Mucosa of descending colon (tissue), 3 donors: ENCODE measurements at regions not wholly inside any gene's neighbourhood (a gene's known extent, or its start where the extent isn't known, plus 50 kb on each side); places are given as distances from the start of the nearest gene placed in this dataset.
"Not testable (repeated sequence)": the region's sequence is repeated elsewhere in the genome, so short reads cannot be mapped to it uniquely, and the experiment has no call there.

Experiments used
- ATAC-seq: fragments of 200-7000 bp; cut with Tn5 transposase; one replicate; pipeline ENCODE4 v1.9.1; 2020; ENCODE audit warnings: mild to moderate bottlenecking, moderate library complexity
- DNase-seq, 3 donors: peaks; one replicate each; pipeline ENCODE4 v3.0.0-alpha.2; 2020
- H3K36me3 ChIP-seq: fragments of 200-600 bp; one replicate; pipeline ENCODE4 v1.8.0; 2021; ENCODE audit warnings: low read depth, mild to moderate bottlenecking
- H3K4me1 ChIP-seq: fragments of 200-600 bp; one replicate; pipeline ENCODE4 v1.8.0; 2021; ENCODE audit warnings: low read depth, mild to moderate bottlenecking
- H3K4me3 ChIP-seq: fragments of 200-600 bp; one replicate; pipeline ENCODE4 v1.8.0; 2021; ENCODE audit warnings: mild to moderate bottlenecking
- H3K9me3 ChIP-seq: fragments of 200-600 bp; one replicate; pipeline ENCODE4 v1.8.0; 2021; ENCODE audit warnings: mild to moderate bottlenecking
- intact Hi-C, 2 donors: fragments of 100-400 bp; cut with DNase I in 1 of 2; cut with micrococcal nuclease in 1 of 2; formaldehyde crosslinking; loops; one replicate each; pipeline versions ENCODE4 v1.11.0 to v1.11.1; 2022; cut with DNase I, micrococcal nuclease
- TF ChIP-seq, protein P1 (sequence below): fragments of 200-600 bp; IDR thresholded peaks from one replicate; pipeline ENCODE4 v1.8.0; 2022; ENCODE audit warnings: antibody characterized with exemption, mild to moderate bottlenecking
- donor health status: DM: no; HTN: no; CAD: no; lungs with moderate emphysema.
- donor health status: DM: no; HTN: no; CAD: no.
- donor health status: DM: no; HTN: yes; CAD: no.

GRCh38 chrX:35221391-35221790, 278.8 kb downstream of the FAM47B start:
- H3K36me3 ChIP-seq, H3K9me3 ChIP-seq, intact Hi-C loops, ATAC-seq, DNase-seq, H3K4me1 ChIP-seq, H3K4me3 ChIP-seq: not testable (repeated sequence)

DNA sequence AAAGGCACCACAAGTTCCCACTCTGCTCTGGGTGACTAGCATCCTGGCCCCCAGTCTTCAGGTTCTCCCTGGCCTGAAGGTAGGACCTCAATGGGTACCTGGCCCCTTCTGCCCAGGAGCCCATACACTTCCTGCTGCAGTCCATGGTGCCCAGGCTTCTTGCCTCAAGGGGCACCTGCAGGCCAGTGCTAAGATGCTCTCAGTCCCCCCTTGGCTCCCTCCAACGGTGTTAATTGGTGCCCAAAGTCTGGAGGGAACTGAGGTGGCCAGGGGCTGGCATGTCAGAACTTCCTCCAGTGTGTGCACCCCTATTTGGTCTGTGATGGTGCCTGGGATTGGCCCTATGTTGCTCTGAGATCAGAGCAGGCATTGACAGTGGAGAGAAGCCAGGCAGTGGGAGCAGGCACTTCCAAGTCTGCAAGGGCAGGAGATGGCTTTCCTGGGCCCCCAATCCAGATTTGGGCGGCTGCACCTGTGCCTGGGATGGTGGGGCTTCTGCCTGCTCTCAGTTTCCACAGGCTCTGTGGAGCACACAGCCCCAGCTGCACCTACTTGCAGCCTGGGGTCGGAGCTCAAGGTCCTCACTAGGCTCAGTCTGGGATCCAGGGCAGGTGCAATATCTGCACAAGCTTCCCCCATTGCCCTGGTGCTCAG, 301.6 kb downstream of the FAM47B start:
- Histone ChIP-seq H3K36me3 (no peaks in the 10 kb centered on the region), H3K4me1 (no peaks in the 10 kb centered on the region), H3K4me3 (no peak overlapping the region), H3K9me3 (no peaks in the 10 kb centered on the region)
- DNase-seq, result peak in 1 of 3 donors; percentile 25
- TF ChIP-seq, protein P1, sequence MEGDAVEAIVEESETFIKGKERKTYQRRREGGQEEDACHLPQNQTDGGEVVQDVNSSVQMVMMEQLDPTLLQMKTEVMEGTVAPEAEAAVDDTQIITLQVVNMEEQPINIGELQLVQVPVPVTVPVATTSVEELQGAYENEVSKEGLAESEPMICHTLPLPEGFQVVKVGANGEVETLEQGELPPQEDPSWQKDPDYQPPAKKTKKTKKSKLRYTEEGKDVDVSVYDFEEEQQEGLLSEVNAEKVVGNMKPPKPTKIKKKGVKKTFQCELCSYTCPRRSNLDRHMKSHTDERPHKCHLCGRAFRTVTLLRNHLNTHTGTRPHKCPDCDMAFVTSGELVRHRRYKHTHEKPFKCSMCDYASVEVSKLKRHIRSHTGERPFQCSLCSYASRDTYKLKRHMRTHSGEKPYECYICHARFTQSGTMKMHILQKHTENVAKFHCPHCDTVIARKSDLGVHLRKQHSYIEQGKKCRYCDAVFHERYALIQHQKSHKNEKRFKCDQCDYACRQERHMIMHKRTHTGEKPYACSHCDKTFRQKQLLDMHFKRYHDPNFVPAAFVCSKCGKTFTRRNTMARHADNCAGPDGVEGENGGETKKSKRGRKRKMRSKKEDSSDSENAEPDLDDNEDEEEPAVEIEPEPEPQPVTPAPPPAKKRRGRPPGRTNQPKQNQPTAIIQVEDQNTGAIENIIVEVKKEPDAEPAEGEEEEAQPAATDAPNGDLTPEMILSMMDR, result no peak
- intact Hi-C loops, result no loop called here
- ATAC-seq, result no peak

- ATAC-seq (no peak), DNase-seq (peak in 1 of 3 donors; percentile 37)
- Histone ChIP-seq H3K4me1 (no peaks in the 10 kb centered on the region), H3K9me3 (no peaks in the 10 kb centered on the region), H3K36me3 (no peaks in the 10 kb centered on the region), H3K4me3 (no peak overlapping the region)
- intact Hi-C loops, result no loop called here
- TF ChIP-seq, protein P1, result no peak
These were observed 302.4 kb downstream of the FAM47B start for GRCh38 chrX:35244796-35245508.

- TF ChIP-seq, protein P1, result no peak
- H3K4me3 ChIP-seq, result no peak overlapping the region
- H3K9me3 ChIP-seq, result no peaks in the 10 kb centered on the region
- ATAC-seq, result no peak
- no peak for DNase-seq
- intact Hi-C loops, result no loop called here
- H3K36me3 ChIP-seq, result no peaks in the 10 kb centered on the region
- H3K4me1 ChIP-seq, result no peaks in the 10 kb centered on the region
These were observed 308.6 kb downstream of the FAM47B start for GRCh38 chrX:35251226-35251625.

- Histone ChIP-seq H3K4me1 (no peaks in the 10 kb centered on the region), H3K4me3 (no peak overlapping the region), H3K9me3 (no peaks in the 10 kb centered on the region), H3K36me3 (no peaks in the 10 kb centered on the region)
- DNase-seq (no peak), ATAC-seq (no peak)
- intact Hi-C loops, result no loop called here
- TF ChIP-seq, protein P1, result no peak
These were observed 333.5 kb downstream of the FAM47B start for GRCh38 chrX:35276115-35276514.

- H3K36me3 ChIP-seq, result no peaks in the 10 kb centered on the region
- intact Hi-C loops, result no loop called here
- H3K9me3 ChIP-seq, result no peaks in the 10 kb centered on the region
- ATAC-seq, result no peak
- TF ChIP-seq, protein P1, result no peak
- H3K4me1 ChIP-seq, result no peaks in the 10 kb centered on the region
- H3K4me3 ChIP-seq, result no peak overlapping the region
- DNase-seq, result no peak
These were observed 342.8 kb downstream of the FAM47B start for GRCh38 chrX:35285289-35285962.
